ENCODE measurements at regions not wholly inside any gene's neighbourhood (a gene's known extent, or its start where the extent isn't known, plus 50 kb on each side); places are given as distances from the start of the nearest gene placed in this dataset.

DNA sequence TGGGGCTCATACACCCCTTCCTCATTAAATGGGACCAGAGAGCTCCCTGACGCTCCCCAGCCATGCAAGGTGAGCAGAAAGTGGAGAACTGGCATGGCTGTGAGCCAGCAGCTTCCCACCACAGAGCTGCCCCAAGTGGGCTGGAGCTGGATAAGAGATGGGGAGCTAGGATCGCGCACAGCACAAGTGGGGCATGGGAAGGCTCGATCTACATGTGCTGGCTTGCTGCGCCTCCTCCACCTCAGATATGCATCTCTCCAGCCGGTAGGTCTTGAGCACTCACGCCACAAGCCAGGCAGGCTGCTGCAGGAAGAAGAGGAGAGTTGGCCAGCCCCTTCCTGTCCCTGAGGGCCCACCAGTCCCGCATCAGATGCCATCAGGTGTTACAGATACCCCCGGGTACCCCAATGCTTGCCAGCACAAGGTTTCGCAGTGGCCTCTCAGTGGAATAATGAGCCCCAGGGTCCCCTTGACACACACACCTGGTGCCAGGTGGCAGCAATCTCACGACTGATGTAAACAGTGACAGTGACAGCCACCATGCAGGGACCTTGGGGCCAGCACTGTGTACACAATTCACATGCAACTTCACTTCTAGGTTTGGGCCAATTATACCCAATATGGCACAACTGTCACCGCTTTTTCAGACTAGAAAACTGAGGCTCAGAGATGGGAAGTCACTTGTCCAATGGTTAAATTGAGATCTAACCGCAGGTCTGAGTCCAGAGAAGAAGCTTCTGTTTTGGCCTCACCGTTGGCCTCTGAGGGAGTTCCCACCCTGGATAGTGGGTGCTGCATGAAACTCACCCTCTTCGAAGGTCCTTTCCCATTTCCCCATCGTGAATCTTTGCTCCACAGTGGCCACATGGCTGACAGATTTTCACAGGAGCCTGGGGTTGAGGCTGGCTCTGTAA lies 79.3 kb downstream of the OAT start:
- TF ChIP-seq ZNF777 (tag by site-specific recombination; IDR thresholded peaks at IDR 0.05; ENCODE audit: borderline replicate concordance) = no peak
- TF ChIP-seq, protein P1, sequence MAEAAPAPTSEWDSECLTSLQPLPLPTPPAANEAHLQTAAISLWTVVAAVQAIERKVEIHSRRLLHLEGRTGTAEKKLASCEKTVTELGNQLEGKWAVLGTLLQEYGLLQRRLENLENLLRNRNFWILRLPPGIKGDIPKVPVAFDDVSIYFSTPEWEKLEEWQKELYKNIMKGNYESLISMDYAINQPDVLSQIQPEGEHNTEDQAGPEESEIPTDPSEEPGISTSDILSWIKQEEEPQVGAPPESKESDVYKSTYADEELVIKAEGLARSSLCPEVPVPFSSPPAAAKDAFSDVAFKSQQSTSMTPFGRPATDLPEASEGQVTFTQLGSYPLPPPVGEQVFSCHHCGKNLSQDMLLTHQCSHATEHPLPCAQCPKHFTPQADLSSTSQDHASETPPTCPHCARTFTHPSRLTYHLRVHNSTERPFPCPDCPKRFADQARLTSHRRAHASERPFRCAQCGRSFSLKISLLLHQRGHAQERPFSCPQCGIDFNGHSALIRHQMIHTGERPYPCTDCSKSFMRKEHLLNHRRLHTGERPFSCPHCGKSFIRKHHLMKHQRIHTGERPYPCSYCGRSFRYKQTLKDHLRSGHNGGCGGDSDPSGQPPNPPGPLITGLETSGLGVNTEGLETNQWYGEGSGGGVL (tag by site-specific recombination; IDR thresholded peaks at IDR 0.05) = no peak
- no peak for TF ChIP-seq ZXDB (tag by site-specific recombination; IDR thresholded peaks at IDR 0.05)
- TF ChIP-seq SP2 (tag by site-specific recombination; IDR thresholded peaks at IDR 0.05) = no peak
- no peak for TF ChIP-seq ZNF529 (tag by site-specific recombination; IDR thresholded peaks at IDR 0.05; ENCODE audit: insufficient replicate concordance)
- TF ChIP-seq GLI4 (tag by site-specific recombination; IDR thresholded peaks at IDR 0.05) = no peak
- TF ChIP-seq, protein P2, sequence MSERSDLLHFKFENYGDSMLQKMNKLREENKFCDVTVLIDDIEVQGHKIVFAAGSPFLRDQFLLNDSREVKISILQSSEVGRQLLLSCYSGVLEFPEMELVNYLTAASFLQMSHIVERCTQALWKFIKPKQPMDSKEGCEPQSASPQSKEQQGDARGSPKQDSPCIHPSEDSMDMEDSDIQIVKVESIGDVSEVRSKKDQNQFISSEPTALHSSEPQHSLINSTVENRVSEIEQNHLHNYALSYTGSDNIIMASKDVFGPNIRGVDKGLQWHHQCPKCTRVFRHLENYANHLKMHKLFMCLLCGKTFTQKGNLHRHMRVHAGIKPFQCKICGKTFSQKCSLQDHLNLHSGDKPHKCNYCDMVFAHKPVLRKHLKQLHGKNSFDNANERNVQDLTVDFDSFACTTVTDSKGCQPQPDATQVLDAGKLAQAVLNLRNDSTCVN (tag by site-specific recombination; optimal IDR thresholded peaks at IDR 0.05) = no peak
- no peak for TF ChIP-seq YY1 (tag by site-specific recombination; IDR thresholded peaks at IDR 0.05)
- TF ChIP-seq, protein P3, sequence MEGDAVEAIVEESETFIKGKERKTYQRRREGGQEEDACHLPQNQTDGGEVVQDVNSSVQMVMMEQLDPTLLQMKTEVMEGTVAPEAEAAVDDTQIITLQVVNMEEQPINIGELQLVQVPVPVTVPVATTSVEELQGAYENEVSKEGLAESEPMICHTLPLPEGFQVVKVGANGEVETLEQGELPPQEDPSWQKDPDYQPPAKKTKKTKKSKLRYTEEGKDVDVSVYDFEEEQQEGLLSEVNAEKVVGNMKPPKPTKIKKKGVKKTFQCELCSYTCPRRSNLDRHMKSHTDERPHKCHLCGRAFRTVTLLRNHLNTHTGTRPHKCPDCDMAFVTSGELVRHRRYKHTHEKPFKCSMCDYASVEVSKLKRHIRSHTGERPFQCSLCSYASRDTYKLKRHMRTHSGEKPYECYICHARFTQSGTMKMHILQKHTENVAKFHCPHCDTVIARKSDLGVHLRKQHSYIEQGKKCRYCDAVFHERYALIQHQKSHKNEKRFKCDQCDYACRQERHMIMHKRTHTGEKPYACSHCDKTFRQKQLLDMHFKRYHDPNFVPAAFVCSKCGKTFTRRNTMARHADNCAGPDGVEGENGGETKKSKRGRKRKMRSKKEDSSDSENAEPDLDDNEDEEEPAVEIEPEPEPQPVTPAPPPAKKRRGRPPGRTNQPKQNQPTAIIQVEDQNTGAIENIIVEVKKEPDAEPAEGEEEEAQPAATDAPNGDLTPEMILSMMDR (tag by site-specific recombination; IDR thresholded peaks at IDR 0.05) = no peak
- TF ChIP-seq KLF10 (tag by site-specific recombination; IDR thresholded peaks at IDR 0.05) = no peak
- TF ChIP-seq, protein P4, sequence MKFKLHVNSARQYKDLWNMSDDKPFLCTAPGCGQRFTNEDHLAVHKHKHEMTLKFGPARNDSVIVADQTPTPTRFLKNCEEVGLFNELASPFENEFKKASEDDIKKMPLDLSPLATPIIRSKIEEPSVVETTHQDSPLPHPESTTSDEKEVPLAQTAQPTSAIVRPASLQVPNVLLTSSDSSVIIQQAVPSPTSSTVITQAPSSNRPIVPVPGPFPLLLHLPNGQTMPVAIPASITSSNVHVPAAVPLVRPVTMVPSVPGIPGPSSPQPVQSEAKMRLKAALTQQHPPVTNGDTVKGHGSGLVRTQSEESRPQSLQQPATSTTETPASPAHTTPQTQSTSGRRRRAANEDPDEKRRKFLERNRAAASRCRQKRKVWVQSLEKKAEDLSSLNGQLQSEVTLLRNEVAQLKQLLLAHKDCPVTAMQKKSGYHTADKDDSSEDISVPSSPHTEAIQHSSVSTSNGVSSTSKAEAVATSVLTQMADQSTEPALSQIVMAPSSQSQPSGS (tag by site-specific recombination; IDR thresholded peaks at IDR 0.05; ENCODE audit: low read depth) = no peak
- no peak for TF ChIP-seq ZFP69B (tag by site-specific recombination; IDR thresholded peaks at IDR 0.05)

Measured in HEK293 (cell line).